ENCODE measurements at regions not wholly inside any gene's neighbourhood (a gene's known extent, or its start where the extent isn't known, plus 50 kb on each side); places are given as distances from the start of the nearest gene placed in this dataset.

GRCh38 chr7:69540287-69540686 lies 58.0 kb upstream of the AUTS2 start:
- TF ChIP-seq, protein P1, sequence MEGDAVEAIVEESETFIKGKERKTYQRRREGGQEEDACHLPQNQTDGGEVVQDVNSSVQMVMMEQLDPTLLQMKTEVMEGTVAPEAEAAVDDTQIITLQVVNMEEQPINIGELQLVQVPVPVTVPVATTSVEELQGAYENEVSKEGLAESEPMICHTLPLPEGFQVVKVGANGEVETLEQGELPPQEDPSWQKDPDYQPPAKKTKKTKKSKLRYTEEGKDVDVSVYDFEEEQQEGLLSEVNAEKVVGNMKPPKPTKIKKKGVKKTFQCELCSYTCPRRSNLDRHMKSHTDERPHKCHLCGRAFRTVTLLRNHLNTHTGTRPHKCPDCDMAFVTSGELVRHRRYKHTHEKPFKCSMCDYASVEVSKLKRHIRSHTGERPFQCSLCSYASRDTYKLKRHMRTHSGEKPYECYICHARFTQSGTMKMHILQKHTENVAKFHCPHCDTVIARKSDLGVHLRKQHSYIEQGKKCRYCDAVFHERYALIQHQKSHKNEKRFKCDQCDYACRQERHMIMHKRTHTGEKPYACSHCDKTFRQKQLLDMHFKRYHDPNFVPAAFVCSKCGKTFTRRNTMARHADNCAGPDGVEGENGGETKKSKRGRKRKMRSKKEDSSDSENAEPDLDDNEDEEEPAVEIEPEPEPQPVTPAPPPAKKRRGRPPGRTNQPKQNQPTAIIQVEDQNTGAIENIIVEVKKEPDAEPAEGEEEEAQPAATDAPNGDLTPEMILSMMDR (IDR thresholded peaks at IDR 0.05): no peak
- TF ChIP-seq POLR2A (IDR thresholded peaks at IDR 0.05): no peak
